Brain microvascular endothelial cell (primary cell): ENCODE measurements at regions not wholly inside any gene's neighbourhood (a gene's known extent, or its start where the extent isn't known, plus 50 kb on each side); places are given as distances from the start of the nearest gene placed in this dataset.

Experiments
- DNase-seq: peaks from one replicate; pipeline ENCODE4 v3.0.0-alpha.2; 2020
- H3K27ac ChIP-seq: fragments of 250-450 bp; sonication (Bioruptor Pico); 2 replicates; pipeline ENCODE4 v1.5.1; 2020; ENCODE audit warnings: mild to moderate bottlenecking, moderate library complexity
- H3K27me3 ChIP-seq: fragments of 250-450 bp; sonication (Bioruptor Pico); replicated peaks from 2 replicates; pipeline ENCODE4 v1.5.1; 2020; ENCODE audit warnings: mild to moderate bottlenecking
- H3K36me3 ChIP-seq: fragments of 250-450 bp; sonication (Bioruptor Pico); replicated peaks from 2 replicates; pipeline ENCODE4 v1.5.1; 2020; ENCODE audit warnings: mild to moderate bottlenecking
- H3K4me3 ChIP-seq: 2 replicates; pipeline ENCODE4 v1.5.1; 2011; ENCODE audit warnings: low read depth, mild to moderate bottlenecking, control low read depth, low read length, moderate library complexity
- in situ Hi-C: cut with HindIII; loops from 2 replicates; pipeline ENCODE4 v1.10.0; 2017; ENCODE audit warnings: low sequenced_read_pairs, low pct_ligation_motif_present
- TF ChIP-seq, protein P1 (sequence below): IDR thresholded peaks from 2 replicates; pipeline ENCODE4 v1.5.1; 2011; ENCODE audit warnings: low read depth, mild to moderate bottlenecking, moderate library complexity, low read length, control low read depth, inconsistent platforms; ENCODE audit errors: missing control alignments

DNA sequence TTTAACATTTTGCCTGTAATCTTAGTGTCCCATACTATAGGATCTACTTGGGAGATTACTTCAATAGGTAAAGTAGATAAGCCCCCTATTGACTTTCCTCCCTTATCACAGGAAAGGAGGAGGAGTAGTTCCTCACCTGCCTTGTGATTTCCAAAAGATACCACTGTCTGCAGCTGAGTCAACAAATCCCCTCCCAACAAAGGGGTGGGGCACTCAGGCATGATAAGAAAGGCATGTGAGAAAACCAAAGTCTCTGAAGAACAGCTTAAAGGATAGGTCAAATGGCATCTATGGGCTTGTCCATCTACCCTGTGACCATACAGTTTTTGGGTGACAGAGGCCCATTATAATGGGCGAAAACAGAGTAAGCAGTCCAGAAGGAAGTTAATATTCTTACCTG lies 71.3 kb upstream of the WNT7A start:
- in situ Hi-C loops = no loop called here
- H3K27me3 ChIP-seq = no peaks in the 10 kb centered on the region
- no peak for DNase-seq
- no peak overlapping the region for H3K27ac ChIP-seq
- TF ChIP-seq, protein P1, sequence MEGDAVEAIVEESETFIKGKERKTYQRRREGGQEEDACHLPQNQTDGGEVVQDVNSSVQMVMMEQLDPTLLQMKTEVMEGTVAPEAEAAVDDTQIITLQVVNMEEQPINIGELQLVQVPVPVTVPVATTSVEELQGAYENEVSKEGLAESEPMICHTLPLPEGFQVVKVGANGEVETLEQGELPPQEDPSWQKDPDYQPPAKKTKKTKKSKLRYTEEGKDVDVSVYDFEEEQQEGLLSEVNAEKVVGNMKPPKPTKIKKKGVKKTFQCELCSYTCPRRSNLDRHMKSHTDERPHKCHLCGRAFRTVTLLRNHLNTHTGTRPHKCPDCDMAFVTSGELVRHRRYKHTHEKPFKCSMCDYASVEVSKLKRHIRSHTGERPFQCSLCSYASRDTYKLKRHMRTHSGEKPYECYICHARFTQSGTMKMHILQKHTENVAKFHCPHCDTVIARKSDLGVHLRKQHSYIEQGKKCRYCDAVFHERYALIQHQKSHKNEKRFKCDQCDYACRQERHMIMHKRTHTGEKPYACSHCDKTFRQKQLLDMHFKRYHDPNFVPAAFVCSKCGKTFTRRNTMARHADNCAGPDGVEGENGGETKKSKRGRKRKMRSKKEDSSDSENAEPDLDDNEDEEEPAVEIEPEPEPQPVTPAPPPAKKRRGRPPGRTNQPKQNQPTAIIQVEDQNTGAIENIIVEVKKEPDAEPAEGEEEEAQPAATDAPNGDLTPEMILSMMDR = no peak
- no peaks in the 10 kb centered on the region for H3K36me3 ChIP-seq
- no peak overlapping the region for H3K4me3 ChIP-seq

DNA sequence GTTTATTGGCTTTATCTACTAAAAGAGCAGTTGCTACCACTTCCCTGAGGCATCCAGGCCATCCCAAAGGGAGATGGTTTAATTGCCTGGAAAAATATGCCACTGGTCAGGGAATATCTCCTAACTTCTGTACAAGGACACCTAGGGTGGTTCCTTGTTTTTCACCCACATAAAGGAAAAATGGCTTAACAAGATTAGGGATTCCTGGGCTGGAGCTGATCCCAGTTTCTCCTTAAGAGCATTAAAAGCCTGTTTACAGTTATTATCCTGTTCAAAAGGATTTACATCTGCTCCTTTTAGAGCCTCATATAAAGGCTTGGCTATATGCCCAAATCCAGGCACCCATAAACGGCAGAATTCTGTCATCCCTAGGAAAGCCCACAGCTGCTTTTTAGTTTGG lies 70.2 kb upstream of the WNT7A start:
- no peak overlapping the region for H3K4me3 ChIP-seq
- in situ Hi-C loops = no loop called here
- no peak overlapping the region for H3K27ac ChIP-seq
- DNase-seq = no peak
- TF ChIP-seq, protein P1 = no peak
- no peaks in the 10 kb centered on the region for H3K27me3 ChIP-seq
- no peaks in the 10 kb centered on the region for H3K36me3 ChIP-seq

DNA sequence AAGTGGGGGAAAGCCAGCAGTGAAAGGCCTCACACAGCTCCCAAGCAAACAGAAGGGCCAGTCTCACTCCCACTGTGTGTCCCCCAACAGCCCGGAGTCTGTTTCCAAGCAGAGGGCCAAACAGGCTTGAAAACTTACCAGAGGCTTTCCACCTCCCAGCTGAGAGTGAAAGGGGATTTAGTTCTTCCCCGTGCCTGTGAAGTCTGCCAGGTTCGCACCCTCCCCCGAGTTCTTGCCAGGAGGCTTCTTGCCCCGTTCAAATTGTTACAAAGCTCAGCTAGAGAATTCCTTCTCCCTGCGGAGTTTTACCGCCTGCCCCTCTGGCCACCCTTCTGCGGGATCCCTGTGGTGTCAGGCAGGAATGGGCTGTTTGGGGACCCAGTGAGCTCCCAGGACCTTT lies 68.0 kb upstream of the WNT7A start:
- in situ Hi-C loops = no loop called here
- TF ChIP-seq, protein P1 = no peak
- Histone ChIP-seq H3K36me3 (no peaks in the 10 kb centered on the region), H3K27ac (no peak overlapping the region), H3K27me3 (no peaks in the 10 kb centered on the region), H3K4me3 (no peak overlapping the region)
- no peak for DNase-seq

DNA sequence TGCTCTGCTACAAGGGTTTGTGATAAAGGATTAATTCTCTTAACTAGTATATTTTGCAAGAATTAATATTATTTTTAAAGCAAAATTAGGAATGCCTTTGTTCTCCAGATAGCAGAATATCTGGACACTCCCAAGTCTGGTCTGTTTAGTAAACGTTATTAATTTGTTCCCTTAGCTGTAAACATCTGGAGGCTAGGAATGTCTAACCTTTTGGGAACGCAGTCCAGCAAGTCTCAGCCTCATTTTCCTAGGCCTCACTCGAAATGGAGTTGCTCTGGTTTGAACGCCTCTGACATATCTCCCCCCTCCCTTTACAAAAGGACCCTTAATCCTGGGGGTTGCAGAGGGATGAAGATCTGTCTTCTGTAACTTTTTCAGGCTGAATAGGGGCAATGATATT lies 59.3 kb upstream of the WNT7A start:
- Histone ChIP-seq H3K4me3 (no peak overlapping the region), H3K27ac (no peak overlapping the region), H3K36me3 (no peaks in the 10 kb centered on the region), H3K27me3 (no peaks in the 10 kb centered on the region)
- no peak for DNase-seq
- TF ChIP-seq, protein P1 = no peak
- in situ Hi-C loops = no loop called here

DNA sequence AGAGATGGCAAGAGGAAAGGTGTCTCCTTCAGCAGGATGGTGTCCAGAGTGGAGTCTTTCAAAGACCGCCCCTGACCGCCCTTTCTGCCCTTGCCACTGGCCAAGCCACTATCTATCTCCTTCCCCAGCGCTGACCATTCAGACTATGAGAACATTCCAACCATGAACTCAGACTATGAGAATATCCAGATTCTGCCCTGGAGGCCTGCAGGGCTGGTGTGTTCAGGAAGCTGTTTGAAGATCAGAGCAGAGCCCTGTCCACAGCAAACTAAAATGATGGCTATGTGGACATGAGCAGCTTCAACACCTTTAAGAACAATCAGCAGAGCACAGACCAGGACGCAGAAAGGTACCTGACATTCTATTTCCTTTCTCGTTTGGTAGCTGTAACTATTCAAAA lies 57.3 kb upstream of the WNT7A start:
- no peak for DNase-seq
- Histone ChIP-seq H3K27ac (no peak overlapping the region), H3K27me3 (no peaks in the 10 kb centered on the region), H3K36me3 (no peaks in the 10 kb centered on the region), H3K4me3 (no peak overlapping the region)
- TF ChIP-seq, protein P1 = no peak
- in situ Hi-C loops = no loop called here

DNA sequence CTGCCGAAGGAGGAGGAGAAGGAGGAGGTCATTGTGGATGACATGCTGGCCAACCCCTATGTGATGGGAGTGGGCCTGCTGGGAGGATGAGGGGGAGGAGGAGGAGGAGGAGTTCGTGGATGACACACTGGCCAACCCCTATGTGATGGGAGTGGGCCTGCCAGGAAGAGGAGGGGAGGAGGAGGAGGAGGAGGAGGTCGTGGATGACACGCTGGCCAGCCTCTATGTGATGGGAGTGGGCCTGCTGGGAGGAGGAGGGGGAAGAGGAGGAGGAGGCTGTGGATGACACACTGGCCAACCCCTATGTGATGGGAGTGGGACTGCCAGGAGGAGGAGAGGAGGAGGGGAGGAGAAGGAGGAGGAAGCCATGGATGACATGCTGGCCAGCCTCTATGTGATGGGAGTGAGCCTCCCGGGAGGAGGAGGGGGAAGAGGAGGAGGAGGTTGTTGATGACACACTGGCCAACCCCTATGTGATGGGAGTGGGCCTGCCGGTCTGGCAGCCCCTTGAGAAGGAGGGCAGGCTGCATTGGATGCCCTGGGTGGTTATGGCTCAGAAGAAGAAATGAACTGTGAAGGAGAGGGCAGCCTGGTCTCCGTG lies 55.7 kb upstream of the WNT7A start:
- H3K27ac ChIP-seq = no peak overlapping the region
- no peaks in the 10 kb centered on the region for H3K36me3 ChIP-seq
- no peak overlapping the region for H3K4me3 ChIP-seq
- in situ Hi-C loops = no loop called here
- no peak for DNase-seq
- TF ChIP-seq, protein P1 = no peak
- no peaks in the 10 kb centered on the region for H3K27me3 ChIP-seq
